Keratinocyte (primary cell): ENCODE measurements at regions not wholly inside any gene's neighbourhood (a gene's known extent, or its start where the extent isn't known, plus 50 kb on each side); places are given as distances from the start of the nearest gene placed in this dataset.
"Not testable (repeated sequence)": the region's sequence is repeated elsewhere in the genome, so short reads cannot be mapped to it uniquely, and the experiment has no call there.

Source experiments
- DNase-seq: peaks from one replicate; pipeline ENCODE4 v3.0.0-alpha.2; 2011; ENCODE audit warnings: low read depth, missing footprints, low spot score
- FAIRE-seq: peaks from 2 replicates; lab custom pipeline; 2011; peaks lifted over from hg19 to GRCh38; lab: Jason Lieb, UNC
- H2AFZ ChIP-seq: 2 replicates; pipeline ENCODE4 v1.6.0; 2012; ENCODE audit warnings: low read length, control low read depth, inconsistent platforms; ENCODE audit not compliant: control insufficient read depth
- H3K27ac ChIP-seq: 2 replicates; pipeline ENCODE4 v1.5.1; 2011; ENCODE audit warnings: low read length; ENCODE audit not compliant: control insufficient read depth, insufficient read depth
- H3K27me3 ChIP-seq: 3 replicates; pipeline ENCODE4 v1.6.0; 2011; ENCODE audit warnings: low read length; ENCODE audit not compliant: control insufficient read depth, insufficient read depth; ENCODE audit errors: extremely low read depth
- H3K36me3 ChIP-seq, 2 experiments: 2 replicates in 1 of 2; 3 replicates in 1 of 2; pipeline ENCODE4 v1.5.1; 2011; ENCODE audit warnings: low read length in 2 of 2, mild to moderate bottlenecking in 1 of 2; ENCODE audit not compliant: control insufficient read depth in 2 of 2, insufficient read depth in 2 of 2; ENCODE audit errors: extremely low read depth in 1 of 2
- H3K4me1 ChIP-seq: 3 replicates; pipeline ENCODE4 v1.5.1; 2011; ENCODE audit warnings: low read length; ENCODE audit not compliant: control insufficient read depth, insufficient read depth; ENCODE audit errors: extremely low read depth
- H3K4me2 ChIP-seq: 3 replicates; pipeline ENCODE4 v1.6.0; 2011; ENCODE audit warnings: low read depth, low read length; ENCODE audit not compliant: control insufficient read depth, insufficient read depth; ENCODE audit errors: extremely low read depth
- H3K4me3 ChIP-seq, 3 experiments: fragments of 200-600 bp in 1 of 3; sonication (generic) in 1 of 3; 2 replicates in 2 of 3; 3 replicates in 1 of 3; pipeline ENCODE4 v1.5.1; 2011 to 2016; ENCODE audit warnings: low read length in 3 of 3, mild to moderate bottlenecking in 3 of 3, control low read depth in 2 of 3, inconsistent platforms in 1 of 3, low read depth in 1 of 3, mixed read lengths in 1 of 3, mixed run types in 1 of 3, moderate library complexity in 1 of 3; ENCODE audit not compliant: control insufficient read depth in 2 of 3, insufficient read depth in 2 of 3; ENCODE audit errors: extremely low read depth in 1 of 3
- H3K79me2 ChIP-seq: 2 replicates; pipeline ENCODE4 v1.6.0; 2012; ENCODE audit warnings: low read length; ENCODE audit not compliant: control insufficient read depth, insufficient read depth
- H3K9ac ChIP-seq: 3 replicates; pipeline ENCODE4 v1.6.0; 2011; ENCODE audit warnings: low read length; ENCODE audit not compliant: control insufficient read depth, insufficient read depth; ENCODE audit errors: extremely low read depth
- H3K9me1 ChIP-seq: 3 replicates; pipeline ENCODE4 v1.6.0; 2011; ENCODE audit warnings: low read length; ENCODE audit not compliant: control insufficient read depth, insufficient read depth; ENCODE audit errors: extremely low read depth
- H3K9me3 ChIP-seq: 2 replicates; pipeline ENCODE4 v1.5.1; 2012; ENCODE audit warnings: low read depth, low read length; ENCODE audit not compliant: control insufficient read depth
- H4K20me1 ChIP-seq: 3 replicates; pipeline ENCODE4 v1.6.0; 2011; ENCODE audit warnings: low read length; ENCODE audit not compliant: control insufficient read depth, insufficient read depth; ENCODE audit errors: extremely low read depth
- CTCF ChIP-seq, 3 experiments: IDR thresholded peaks in 1 of 3; conservative IDR thresholded peaks in 1 of 3; optimal IDR thresholded peaks in 1 of 3; 2 replicates in 2 of 3; 3 replicates in 1 of 3; pipeline versions ENCODE3 to v1.5.1; 2011; ENCODE audit warnings: low read length in 3 of 3, mild to moderate bottlenecking in 3 of 3, moderate library complexity in 2 of 3, control low read depth in 1 of 3, inconsistent platforms in 1 of 3; ENCODE audit not compliant: insufficient read depth in 2 of 3; ENCODE audit errors: extremely low read depth in 1 of 3
- EZH2 ChIP-seq: IDR thresholded peaks from one replicate; pipeline ENCODE4 v1.6.1; 2012; ENCODE audit warnings: inconsistent platforms, mild to moderate bottlenecking, low read length, moderate library complexity
- dilution Hi-C: fragments of 300-500 bp; cut with MboI; formaldehyde crosslinking; loops from one replicate; pipeline ENCODE4 v1.7.0; 2020; ENCODE audit warnings: low sequenced_read_pairs; ENCODE audit not compliant: extremely low pct_ligation_motif_present

- FAIRE-seq, result no peak
These were observed 123.7 kb downstream of the MEX3B start for GRCh38 chr15:81922143-81922542.

GRCh38 chr15:81921163-81921562, 124.7 kb downstream of the MEX3B start:
- no peaks in the 10 kb centered on the region for H3K9me3 ChIP-seq
- no peaks in the 10 kb centered on the region for H4K20me1 ChIP-seq
- H3K4me3 ChIP-seq, result no peak overlapping the region
- no peak for FAIRE-seq
- H2AFZ ChIP-seq, result no peak overlapping the region
- H3K27me3 ChIP-seq, result no peaks in the 10 kb centered on the region
- no peaks in the 10 kb centered on the region for H3K4me1 ChIP-seq
- no peaks in the 10 kb centered on the region for H3K36me3 ChIP-seq
- no peak overlapping the region for H3K9ac ChIP-seq
- DNase-seq, result no peak
- no peak overlapping the region for H3K27ac ChIP-seq
- no peak for TF ChIP-seq CTCF (optimal IDR thresholded peaks at IDR 0.05 in 1 of 3, IDR thresholded peaks at IDR 0.05 in 1 of 3, conservative IDR thresholded peaks at IDR 0.05 in 1 of 3; ENCODE audit: extremely low read depth in 1 of 3, insufficient read depth in 2 of 3, low read length in 3 of 3)
- TF ChIP-seq EZH2, result no peak
- H3K4me2 ChIP-seq, result no peak overlapping the region
- no peaks in the 10 kb centered on the region for H3K9me1 ChIP-seq
- H3K79me2 ChIP-seq, result no peaks in the 10 kb centered on the region
- dilution Hi-C loops, result no loop called here

More at GRCh38 chr15:81922143-81922542, 123.7 kb downstream of the MEX3B start:
- Histone ChIP-seq H3K4me2 (no peak overlapping the region), H3K9me3 (no peaks in the 10 kb centered on the region), H3K4me3 (no peak overlapping the region), H3K27me3 (no peaks in the 10 kb centered on the region), H3K9me1 (no peaks in the 10 kb centered on the region), H3K9ac (no peak overlapping the region), H3K27ac (no peak overlapping the region), H2AFZ (no peak overlapping the region), H4K20me1 (no peaks in the 10 kb centered on the region), H3K36me3 (no peaks in the 10 kb centered on the region), H3K4me1 (no peaks in the 10 kb centered on the region), H3K79me2 (no peaks in the 10 kb centered on the region)
- no peak for DNase-seq
- TF ChIP-seq CTCF (optimal IDR thresholded peaks at IDR 0.05 in 1 of 3, IDR thresholded peaks at IDR 0.05 in 1 of 3, conservative IDR thresholded peaks at IDR 0.05 in 1 of 3; ENCODE audit: extremely low read depth in 1 of 3, insufficient read depth in 2 of 3, low read length in 3 of 3), result no peak
- no peak for TF ChIP-seq EZH2
- dilution Hi-C loops, result no loop called here

GRCh38 chr15:81918767-81919166, 127.1 kb downstream of the MEX3B start:
- H3K27ac ChIP-seq, H3K9me1 ChIP-seq, H3K9me3 ChIP-seq, H4K20me1 ChIP-seq, FAIRE-seq, H2AFZ ChIP-seq, DNase-seq, H3K36me3 ChIP-seq, H3K9ac ChIP-seq, H3K4me3 ChIP-seq, H3K27me3 ChIP-seq, dilution Hi-C loops, H3K4me2 ChIP-seq, H3K4me1 ChIP-seq, H3K79me2 ChIP-seq: not testable (repeated sequence)
